Stimulated activated CD4-positive, alpha-beta T cell treated with anti-CD3 and anti-CD28 coated beads, Interleukin-15, amount 100 ng/mL, for 1 hour (primary cell): ENCODE measurements at regions not wholly inside any gene's neighbourhood (a gene's known extent, or its start where the extent isn't known, plus 50 kb on each side); places are given as distances from the start of the nearest gene placed in this dataset.
"Not testable (repeated sequence)": the region's sequence is repeated elsewhere in the genome, so short reads cannot be mapped to it uniquely, and the experiment has no call there.

Source experiments
- DNase-seq, 2 donors: peaks; one replicate each; pipeline ENCODE4 v3.0.0-alpha.2; 2020; ENCODE audit warnings: low read depth in 1 of 2, low spot score in 1 of 2

DNA sequence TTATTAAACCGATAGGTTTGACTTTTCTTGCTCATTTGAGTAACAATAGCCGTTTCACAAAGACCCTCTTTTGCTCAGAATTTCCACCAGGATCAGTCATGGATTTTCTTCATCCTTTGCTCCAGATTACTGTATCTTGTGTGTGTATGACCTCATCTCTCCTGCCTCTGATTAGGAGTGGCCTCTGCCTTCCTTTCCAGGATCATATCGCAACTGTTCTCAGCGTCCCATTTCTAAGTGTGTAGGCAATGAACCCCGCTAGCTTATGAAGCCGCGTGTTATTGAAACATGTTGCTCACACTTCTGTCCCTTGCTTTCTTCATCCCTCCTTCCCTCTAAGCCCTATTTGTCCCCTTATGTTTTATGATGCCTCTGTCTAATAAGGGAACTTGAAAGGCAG lies 169.8 kb upstream of the RPS23 start:
- no peak for DNase-seq

- DNase-seq = no peak
These were observed 168.7 kb upstream of the RPS23 start for GRCh38 chr5:82446809-82447208.

DNA sequence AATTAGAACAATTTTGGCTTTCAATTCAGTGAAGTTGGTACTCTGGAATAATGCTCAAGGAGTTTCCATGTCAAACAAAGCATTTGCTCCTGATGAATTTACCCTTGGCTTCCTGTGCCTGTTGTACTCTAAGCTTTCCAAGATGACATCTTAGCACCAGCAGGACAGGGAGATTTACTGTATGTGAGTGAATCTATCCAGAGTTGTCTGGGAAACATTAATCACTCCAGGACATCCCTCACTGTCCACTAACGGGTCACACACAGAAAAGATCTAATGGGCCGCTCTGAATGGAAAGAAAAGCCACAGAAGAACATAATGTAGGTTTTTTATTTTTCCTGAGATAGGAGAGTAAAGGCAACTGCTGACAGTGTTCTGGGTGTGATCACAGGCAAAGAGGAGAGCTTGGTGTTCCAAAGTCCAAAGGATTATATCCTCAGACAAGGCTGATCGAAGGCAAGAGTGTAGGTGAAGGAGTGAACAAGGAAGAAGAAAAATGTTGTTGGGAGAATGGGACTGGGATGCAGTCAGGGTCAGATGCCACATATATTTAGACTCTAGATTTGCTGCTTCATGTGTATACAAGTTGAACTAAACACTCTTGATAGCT lies 167.7 kb upstream of the RPS23 start:
- DNase-seq = no peak

DNA sequence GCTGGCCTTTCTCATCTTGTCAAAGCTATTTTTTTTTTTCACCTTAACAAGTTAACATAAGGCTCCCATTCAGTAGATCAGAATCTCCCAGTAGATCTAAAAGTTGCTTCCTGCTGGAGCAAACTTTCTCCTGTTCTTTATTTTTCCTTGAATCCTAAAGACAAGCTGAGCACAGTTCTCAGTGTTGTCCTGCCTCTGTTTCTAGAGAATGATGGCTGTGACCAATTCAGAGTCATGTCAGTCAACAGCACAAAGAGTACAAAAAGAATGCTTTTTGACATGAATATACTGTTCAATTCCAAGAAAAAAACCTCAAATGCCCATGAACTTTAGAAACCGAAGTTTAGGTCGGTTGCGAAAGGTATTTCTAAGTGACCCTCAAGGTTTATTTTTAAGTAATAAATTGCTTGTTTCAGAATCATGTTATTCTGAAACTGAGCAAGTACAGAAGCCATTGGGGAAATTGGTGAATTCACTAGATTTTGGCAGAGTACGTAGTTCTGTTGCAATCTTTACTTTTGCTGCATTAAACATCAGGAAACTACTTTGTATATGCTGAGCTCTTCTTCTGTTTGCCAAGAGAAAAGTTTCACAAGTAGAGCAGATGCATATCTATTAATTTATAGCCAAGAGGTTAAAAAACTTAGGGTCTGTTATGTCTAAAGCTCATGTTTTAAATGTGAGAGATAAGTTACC lies 161.7 kb upstream of the RPS23 start:
- no peak for DNase-seq

GRCh38 chr5:82437565-82437964 lies 159.4 kb upstream of the RPS23 start:
- DNase-seq = not testable (repeated sequence)

DNA sequence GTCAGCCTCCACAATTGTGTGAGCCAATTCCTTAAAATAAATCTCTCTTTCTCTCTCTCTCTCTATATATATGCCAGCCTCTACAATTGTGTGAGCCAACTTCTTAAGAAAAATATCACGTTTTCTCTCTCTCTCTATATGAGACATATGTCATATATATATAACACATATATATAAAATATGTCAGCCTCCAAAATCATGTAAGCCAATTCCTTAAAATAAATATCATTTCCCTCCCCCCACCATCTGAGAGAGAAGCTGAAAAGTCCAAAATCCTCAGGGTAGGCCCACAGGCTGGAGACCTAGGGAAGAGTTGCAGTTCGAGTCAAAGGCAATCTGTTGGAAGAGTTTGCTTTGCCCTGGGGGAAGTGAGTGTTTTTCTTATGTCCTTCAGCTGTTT lies 158.1 kb upstream of the RPS23 start:
- no peak for DNase-seq

DNA sequence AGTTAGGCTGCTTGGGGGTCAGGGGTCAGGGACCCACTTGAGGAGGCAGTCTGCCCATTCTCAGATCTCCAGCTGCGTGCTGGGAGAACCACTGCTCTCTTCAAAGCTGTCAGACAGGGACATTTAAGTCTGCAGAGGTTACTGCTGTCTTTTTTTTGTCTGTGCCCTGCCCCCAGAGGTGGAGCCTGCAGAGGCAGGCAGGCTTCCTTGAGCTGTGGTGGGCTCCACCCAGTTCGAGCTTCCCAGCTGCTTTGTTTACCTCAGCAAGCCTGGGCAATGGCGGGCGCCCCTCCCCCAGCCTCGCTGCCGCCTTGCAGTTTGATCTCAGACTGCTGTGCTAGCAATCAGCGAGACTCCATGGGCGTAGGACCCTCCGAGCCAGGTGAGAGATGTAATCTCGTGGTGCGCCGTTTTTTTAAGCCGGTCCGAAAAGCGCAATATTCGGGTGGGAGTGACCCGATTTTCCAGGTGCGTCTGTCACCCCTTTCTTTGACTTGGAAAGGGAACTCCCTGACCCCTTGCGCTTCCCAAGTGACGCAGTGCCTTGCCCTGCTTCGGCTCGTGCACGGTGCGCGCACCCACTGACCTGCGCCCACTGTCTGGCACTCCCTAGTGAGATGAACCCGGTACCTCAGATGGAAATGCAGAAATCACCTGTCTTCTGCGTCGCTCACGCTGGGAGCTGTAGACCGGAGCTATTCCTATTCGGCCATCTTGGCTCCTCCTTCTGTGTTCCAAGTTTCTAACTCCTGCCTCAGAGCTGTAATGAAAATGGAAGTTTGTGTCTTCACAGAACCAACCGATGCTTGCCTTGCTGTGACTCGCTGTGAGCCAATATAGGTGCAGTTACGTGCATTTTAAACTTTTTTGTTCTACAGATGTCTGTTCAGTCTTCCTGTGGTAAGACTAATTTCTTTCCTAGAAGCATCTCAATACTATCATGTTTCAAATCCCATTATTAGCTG lies 156.8 kb upstream of the RPS23 start:
- not testable (repeated sequence) for DNase-seq

- DNase-seq = no peak
These were observed 148.5 kb upstream of the RPS23 start for GRCh38 chr5:82426464-82427154.

GRCh38 chr5:82425591-82425990 lies 147.4 kb upstream of the RPS23 start:
- DNase-seq = no peak

DNA sequence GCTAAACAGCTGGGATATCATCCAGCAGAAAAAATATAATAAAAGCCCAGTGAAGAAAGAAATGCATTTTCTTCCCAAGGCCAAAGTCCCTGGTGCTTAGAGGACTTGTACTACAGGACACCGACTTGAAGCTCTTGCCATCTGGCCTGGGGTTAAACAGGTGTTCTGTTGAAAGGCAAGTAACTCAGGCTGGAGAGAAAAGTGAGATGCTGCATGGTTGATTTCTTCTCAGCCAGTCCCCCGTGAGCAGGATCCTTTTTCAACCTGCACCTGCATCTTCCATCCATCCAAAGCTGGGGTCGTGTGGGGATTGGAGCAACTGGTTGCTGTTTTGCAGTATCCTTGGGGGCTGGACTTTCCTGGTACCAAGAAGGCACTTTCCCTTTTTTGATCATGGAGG lies 146.1 kb upstream of the RPS23 start:
- DNase-seq = no peak

DNA sequence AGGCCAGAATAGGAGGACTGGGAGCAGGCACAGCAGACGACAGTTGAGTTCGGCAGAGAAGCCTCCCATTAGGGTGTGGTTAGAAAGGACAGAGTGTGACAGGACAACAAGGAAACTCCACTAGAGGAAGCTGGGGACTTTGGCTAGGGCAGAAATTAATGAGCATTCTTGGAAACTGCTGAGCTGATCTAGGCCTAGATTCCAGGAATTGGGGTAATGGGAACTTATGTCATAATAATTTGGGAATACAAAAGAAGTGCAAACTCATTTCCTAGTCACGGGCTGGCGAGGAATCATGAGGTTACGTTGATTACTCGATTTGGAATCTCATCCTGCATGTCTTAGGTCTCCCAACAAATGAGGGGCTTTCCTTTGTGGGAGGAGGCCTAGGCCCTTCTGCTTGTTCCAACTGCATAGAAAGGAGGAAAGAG lies 144.6 kb upstream of the RPS23 start:
- no peak for DNase-seq

DNA sequence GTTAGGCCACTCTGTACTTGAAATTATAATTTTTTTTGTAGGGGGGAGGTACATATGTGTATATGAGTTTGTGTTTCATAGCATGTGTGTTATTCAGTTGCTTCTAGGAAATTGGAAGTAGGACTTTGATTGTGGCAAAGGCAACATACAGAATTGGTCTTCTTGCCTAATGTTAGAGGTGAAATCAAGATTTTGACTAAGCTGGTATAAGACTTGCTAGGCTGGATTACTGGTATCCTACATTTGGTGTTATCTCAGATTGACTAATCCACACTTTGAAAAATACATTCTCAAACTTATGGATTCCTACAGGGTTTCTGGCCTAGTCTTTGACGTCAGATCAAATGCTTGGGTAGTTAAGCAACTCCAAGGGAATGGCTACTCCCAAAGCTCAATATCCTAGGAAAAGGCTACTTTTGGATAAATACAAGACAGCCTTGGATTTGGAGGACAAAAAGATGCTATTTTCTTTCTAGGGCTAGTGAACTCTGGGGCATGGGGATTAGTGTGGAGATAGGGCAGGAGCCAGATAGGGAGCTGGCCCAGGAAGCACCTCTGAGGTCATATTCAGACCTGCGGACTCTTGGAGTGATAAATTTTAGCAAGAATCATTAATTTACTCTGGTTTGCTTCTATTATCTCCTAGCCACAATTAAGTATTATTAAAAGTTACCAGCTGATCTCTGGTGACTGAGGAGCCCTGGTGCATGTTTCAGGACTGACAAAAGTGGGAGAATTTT lies 144.0 kb upstream of the RPS23 start:
- no peak for DNase-seq

DNA sequence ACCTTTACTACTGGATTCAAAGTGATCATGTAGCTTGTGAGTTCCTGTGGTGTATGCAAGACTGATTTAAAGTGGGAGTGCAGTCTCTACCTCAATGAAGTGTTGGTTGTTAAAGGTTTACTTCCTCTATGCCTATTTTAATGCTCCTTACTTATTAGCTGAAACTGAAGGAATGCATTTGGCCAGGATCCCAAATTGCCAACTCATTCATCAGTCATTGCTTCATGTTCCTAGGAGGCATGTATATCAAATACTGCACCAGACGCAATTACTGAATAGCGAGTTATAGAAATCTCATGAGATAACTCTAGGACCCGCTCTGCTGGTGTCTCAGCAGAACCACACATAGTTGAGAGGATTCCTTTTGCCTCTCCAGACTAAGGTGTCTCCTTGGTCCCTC lies 143.0 kb upstream of the RPS23 start:
- DNase-seq = no peak

DNA sequence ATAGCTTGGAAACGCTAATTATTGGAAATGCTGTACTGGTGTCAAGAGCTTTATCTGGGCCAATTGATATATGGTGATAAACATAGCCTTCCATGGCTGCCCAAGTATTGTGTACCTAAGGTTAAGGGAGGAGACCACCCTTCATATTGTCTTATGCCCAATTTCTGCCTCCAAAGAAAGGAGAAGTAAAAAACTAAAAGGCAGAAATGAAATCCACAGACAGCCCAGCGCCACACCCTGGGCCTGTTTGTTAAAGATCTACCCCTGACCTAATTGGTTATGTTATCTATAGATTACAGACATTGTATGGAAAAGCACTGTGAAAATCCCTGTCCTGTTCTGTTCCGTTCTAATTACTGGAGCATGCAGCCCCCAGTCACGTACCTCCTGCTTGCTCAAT lies 142.4 kb upstream of the RPS23 start:
- not testable (repeated sequence) for DNase-seq

- DNase-seq = no peak
These were observed 141.6 kb upstream of the RPS23 start for GRCh38 chr5:82419559-82420332.

GRCh38 chr5:82418608-82418950 lies 140.4 kb upstream of the RPS23 start:
- DNase-seq = no peak

GRCh38 chr5:82417776-82418607 lies 139.8 kb upstream of the RPS23 start:
- no peak for DNase-seq

GRCh38 chr5:82416512-82416911 lies 138.4 kb upstream of the RPS23 start:
- DNase-seq = no peak

GRCh38 chr5:82414041-82414388 lies 135.9 kb upstream of the RPS23 start:
- no peak for DNase-seq
